DMS 273 treated with DMSO at 0.1 percent for 48 hours (cell line): ENCODE measurements at regions not wholly inside any gene's neighbourhood (a gene's known extent, or its start where the extent isn't known, plus 50 kb on each side); places are given as distances from the start of the nearest gene placed in this dataset.

Experiments used
- DNase-seq: peaks from one replicate; lab custom pipeline; 2025; lab: John Stamatoyannopoulos, UW

DNA sequence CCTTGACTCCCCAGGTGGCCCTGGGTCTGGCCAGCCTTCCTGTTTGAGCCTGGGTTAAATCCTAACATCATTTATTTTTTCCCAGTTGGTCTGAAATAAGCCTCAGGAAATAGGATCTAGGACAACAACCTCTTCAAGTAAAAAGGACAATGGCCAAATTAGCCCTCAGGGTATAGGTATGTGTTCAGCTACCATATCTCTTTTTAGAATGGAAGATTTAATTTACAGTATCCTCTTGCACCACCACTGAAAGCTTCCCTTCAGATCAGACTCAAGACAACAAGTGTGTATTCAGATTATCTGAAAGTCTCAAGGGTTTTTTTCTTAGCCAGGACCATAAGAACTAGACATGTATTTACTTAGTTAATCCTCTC lies 61.6 kb upstream of the CXCR4 start:
- no peak for DNase-seq

DNA sequence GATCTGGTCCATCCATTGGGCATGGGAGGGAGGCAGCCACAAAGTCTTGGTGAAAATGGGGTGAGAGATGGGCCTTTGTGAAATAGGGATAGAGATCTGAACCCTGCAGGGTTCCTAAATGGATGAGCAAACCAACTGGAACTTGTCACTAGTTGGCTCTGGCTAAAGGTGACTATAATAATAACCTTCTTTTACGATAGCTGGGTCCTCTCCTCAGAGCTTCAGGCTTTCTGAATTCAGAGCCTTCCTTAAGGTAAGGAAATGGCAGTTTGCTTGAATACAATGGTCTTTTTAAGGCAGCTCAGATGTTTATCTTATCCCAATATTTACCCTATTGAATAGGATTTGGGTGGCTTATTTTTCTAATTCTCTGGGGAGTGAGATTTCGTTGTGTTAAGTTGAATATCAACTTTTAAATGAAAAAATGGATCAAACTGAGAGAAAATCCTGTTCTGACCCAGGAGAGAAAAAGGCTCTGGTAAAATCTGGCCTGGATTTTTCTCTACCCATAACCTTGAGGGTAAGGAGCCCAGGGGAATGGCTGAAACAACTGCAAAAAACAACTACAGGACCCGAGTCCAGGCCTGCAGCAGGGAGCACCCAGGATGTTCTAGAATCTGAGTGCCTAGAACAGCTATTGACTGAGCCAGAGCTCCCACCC lies 61.1 kb upstream of the CXCR4 start:
- no peak for DNase-seq

DNA sequence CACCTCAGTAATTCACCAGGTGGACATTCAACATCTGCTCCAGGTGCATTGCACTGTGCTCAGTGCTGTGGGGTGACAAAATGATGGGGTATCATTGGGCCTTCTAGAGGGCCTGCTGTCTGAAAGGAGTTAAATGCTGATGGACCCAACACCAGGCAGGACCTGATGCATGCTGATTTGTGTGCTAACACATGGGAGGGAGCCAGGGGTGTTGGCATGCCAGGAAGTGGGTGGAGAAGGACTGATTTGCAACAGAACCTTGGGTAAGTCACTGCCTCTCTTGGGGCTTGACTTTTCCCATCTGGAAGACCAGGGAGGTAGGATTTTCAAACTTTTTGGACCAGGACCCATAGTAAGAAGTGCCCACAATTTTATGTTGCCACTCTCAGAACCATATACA lies 57.9 kb upstream of the CXCR4 start:
- no peak for DNase-seq

DNA sequence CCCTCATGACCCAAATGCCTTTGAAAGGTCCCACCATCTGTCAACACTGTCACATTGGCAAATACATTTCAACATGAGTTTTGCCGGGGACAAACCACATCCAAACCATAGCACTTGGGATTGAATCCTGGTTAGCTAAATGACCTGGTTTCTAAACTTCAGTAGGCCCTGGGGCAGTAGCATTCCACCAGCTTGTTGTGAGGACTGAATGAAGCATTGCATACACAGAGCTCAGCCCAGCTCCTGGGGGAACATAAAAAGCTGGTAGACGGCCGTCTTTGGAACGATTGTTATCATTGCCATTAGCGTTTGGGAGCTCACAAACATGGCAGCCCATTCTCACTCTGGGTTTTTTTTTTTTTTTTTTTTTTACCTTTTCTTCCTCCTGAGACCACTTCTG lies 57.5 kb upstream of the CXCR4 start:
- DNase-seq, result no peak

DNA sequence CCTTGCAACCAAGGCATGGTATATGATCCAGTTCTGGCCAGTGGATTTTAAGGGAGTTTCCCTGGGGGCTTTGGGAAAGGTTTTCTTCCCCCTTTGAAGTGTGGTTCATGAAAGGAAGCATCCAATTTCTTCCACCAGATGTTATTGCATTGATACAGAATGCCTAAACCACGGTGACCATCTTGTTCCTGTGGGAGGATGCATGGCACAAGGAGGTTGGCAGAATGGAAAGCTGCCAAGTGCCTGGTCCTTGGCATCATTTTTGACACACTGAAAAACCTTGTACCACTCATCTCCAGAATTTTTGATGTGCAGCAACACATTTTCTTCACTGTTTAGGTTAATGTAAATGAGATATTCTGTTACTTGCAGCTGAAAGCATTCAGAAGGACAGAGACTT lies 55.2 kb upstream of the CXCR4 start:
- no peak for DNase-seq

DNA sequence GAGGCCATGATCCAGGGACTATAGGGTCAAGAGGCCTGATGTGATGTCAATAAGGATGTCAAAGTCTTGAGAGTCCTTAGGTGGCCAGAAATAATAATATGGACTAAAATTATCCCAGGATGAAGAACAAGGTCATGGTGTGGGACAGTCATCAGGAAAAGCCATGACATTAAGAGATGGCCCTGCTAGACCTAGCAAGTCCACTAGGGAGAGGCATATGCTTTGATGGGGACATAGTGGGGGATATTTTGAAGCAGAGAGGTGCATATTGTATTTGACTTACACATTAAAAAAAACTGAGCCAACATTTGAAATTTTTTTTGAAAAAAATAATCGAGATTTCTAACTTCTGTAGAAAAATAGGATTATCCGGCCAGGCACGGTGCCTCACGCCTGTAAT lies 53.3 kb upstream of the CXCR4 start:
- DNase-seq, result no peak

DNA sequence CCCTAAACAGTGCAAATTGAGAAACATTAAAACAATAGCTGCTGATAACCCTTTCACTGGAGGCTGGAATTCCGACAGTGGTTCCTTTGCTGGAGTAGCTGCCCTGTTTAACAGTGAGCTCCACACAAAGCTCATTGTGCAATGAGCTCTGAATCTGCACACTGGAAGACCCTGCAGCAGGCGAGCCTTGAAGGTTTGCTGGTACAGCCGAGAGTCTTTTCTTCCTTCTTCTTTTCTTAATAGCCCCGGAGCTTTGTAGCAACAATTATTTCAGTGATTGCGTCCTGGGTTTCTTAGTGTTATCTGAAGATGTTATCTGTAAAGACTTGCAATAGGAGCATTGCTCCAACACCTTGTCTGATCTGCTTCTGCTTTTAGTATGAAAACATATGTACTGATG lies 50.8 kb upstream of the CXCR4 start:
- DNase-seq, result no peak

DNA sequence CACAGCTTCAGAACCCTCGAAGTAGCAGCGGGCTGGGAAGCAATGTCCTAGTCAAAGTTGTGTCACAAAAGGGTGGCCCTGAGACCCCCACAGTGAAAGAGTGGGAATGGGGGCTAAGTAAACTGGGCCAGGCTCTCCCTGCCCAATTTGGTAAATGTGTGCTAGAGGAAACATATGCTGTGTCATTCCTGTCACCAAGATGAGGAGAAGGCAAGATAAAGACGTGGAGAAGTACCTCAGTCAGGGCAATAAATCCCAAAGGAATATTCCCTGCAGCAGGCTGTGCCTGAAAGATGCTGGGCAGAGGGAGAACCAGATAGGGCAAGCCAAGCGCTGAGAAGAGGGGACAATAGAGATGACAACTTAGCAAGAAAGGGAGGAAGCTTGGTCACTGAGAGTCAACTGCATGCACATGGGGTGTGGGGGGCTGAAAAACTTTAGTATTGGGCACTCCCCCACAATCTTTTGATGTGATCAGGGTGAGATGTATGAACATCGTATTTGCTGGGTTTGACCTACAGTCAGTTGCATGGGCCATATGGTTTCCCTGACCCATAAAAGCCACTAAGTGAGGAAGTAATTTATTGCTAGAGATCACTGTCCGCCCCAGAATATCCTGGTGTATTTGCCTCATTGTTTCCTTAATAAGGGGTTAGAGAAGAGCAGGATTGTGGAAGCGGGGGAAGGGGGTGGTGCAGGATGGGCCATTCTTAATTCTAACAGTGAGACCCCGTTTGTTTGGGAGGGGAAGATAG lies 49.9 kb upstream of the CXCR4 start:
- DNase-seq, result no peak
